GM12891 (cell line): ENCODE measurements at regions not wholly inside any gene's neighbourhood (a gene's known extent, or its start where the extent isn't known, plus 50 kb on each side); places are given as distances from the start of the nearest gene placed in this dataset.
"Not testable (repeated sequence)": the region's sequence is repeated elsewhere in the genome, so short reads cannot be mapped to it uniquely, and the experiment has no call there.

Experiments used
- PAX5 ChIP-seq: IDR thresholded peaks from 2 replicates; pipeline ENCODE4 v1.6.1; 2011; ENCODE audit warnings: low read length, moderate library complexity, mild to moderate bottlenecking; ENCODE audit not compliant: insufficient read depth, severe bottlenecking
- POLR2A ChIP-seq: IDR thresholded peaks from 2 replicates; pipeline ENCODE4 v1.6.1; 2011; ENCODE audit warnings: low read depth, low read length, control low read depth
- POLR2AphosphoS5 ChIP-seq: IDR thresholded peaks from 2 replicates; pipeline ENCODE4 v1.6.1; 2011; ENCODE audit warnings: low read depth, low read length, control low read depth
- POU2F2 ChIP-seq: IDR thresholded peaks from 2 replicates; pipeline ENCODE4 v1.6.1; 2011; ENCODE audit warnings: low read depth, mild to moderate bottlenecking, control low read depth, low read length, moderate library complexity
- TAF1 ChIP-seq: IDR thresholded peaks from 2 replicates; pipeline ENCODE4 v1.6.1; 2011; ENCODE audit warnings: low read depth, low read length, control low read depth

DNA sequence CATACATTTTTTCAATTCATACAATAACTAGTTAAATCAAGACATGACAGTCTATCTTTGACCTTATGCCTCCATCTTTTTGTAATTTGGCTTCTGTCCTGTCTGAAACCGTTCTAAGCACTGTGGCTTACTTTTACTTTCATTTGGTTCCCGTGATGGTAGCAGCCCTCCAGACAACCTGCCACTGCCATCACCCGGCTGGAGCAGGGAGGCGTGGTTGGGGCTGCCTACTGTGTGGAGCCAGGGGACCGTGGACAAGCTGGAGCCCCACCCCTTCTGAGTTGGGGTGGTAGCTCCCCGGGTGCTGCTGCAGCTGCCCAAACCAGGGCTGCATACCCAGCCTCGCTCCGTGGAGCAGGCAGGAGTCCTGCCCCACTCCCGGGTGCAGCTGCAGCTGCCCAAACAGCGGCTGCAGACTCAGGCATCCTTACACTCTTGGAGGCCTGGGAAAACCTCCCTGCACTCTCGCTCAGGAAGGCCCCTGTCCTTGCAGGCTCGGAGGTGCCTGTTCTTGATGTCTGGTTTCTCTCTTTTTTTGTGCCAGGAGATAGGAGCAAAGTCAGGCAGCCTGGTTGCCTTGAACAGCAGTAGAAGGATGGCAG, 312.4 kb downstream of the ANKRD30B start:
- not testable (repeated sequence) for TF ChIP-seq POLR2A, POLR2AphosphoS5, TAF1, POU2F2, PAX5
